HEK293T (cell line): ENCODE measurements at regions not wholly inside any gene's neighbourhood (a gene's known extent, or its start where the extent isn't known, plus 50 kb on each side); places are given as distances from the start of the nearest gene placed in this dataset.

Experiments
- BHLHE40 ChIP-seq: fragments of 450-650 bp; IDR thresholded peaks from 2 replicates; pipeline ENCODE4 v1.6.1; 2016; ENCODE audit warnings: mild to moderate bottlenecking, moderate library complexity, borderline replicate concordance
- ELF4 ChIP-seq: fragments of 450-650 bp; IDR thresholded peaks from 2 replicates; pipeline ENCODE4 v1.6.1; 2017; ENCODE audit warnings: antibody characterized with exemption
- FOXA1 ChIP-seq: fragments of 450-650 bp; IDR thresholded peaks from 2 replicates; pipeline ENCODE4 v1.6.1; 2016; ENCODE audit warnings: mild to moderate bottlenecking
- FOXM1 ChIP-seq: fragments of 450-650 bp; IDR thresholded peaks from 2 replicates; pipeline ENCODE4 v1.6.1; 2017; ENCODE audit warnings: mild to moderate bottlenecking, borderline replicate concordance
- L3MBTL2 ChIP-seq: fragments of 450-650 bp; conservative IDR thresholded peaks from 2 replicates; pipeline ENCODE4 v1.6.1; 2016; ENCODE audit warnings: mild to moderate bottlenecking
- LEF1 ChIP-seq: fragments of 450-650 bp; IDR thresholded peaks from 2 replicates; pipeline ENCODE4 v1.6.1; 2017; ENCODE audit warnings: mild to moderate bottlenecking, borderline replicate concordance
- NFRKB ChIP-seq: fragments of 450-650 bp; IDR thresholded peaks from 2 replicates; pipeline ENCODE4 v1.6.1; 2016; ENCODE audit warnings: mild to moderate bottlenecking, moderate library complexity
- SP1 ChIP-seq: fragments of 450-650 bp; IDR thresholded peaks from 2 replicates; pipeline ENCODE4 v1.6.1; 2017
- TARDBP ChIP-seq: fragments of 450-650 bp; IDR thresholded peaks from 2 replicates; pipeline ENCODE4 v1.6.1; 2016

DNA sequence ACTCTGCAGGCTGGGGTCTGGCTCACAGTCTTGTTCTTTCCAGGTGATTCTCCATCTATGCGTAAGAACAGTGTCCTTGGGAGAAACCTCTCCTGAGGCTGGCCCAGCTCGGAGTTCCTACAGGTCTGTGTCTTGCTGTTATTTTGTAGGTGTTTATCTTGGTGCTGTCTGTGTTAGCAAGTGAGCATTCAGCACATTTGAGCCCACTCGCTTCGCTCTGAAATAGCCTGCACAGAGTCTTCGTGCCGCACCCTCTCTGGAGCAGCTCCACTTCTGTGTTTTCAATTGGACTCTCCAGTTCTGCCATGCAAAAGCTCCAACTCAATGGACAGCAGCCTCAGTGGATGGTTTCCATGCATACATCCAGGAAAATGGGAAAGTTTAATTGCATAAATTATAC lies 378.2 kb upstream of the ST6GAL2 start:
- no peak for TF ChIP-seq L3MBTL2
- TF ChIP-seq SP1, result no peak
- no peak for TF ChIP-seq FOXA1
- TF ChIP-seq NFRKB, result no peak
- TF ChIP-seq LEF1, result no peak
- TF ChIP-seq ELF4, result no peak
- TF ChIP-seq TARDBP, result no peak
- no peak for TF ChIP-seq FOXM1
- no peak for TF ChIP-seq BHLHE40
